Upper lobe of left lung (tissue), 6 donors: ENCODE measurements at regions not wholly inside any gene's neighbourhood (a gene's known extent, or its start where the extent isn't known, plus 50 kb on each side); places are given as distances from the start of the nearest gene placed in this dataset.

Experiments
- ATAC-seq, 2 donors: fragments of 200-7000 bp; cut with Tn5 transposase; one replicate each; pipeline ENCODE4 v1.9.1; 2022; ENCODE audit warnings: mild to moderate bottlenecking in 2 of 2, moderate library complexity in 2 of 2; ENCODE audit not compliant: low FRiP score in 2 of 2
- DNase-seq, 2 donors: peaks; one replicate each; pipeline ENCODE4 v3.0.0-alpha.2; 2019 to 2020
- H3K27ac ChIP-seq, 4 donors: fragments of 200-600 bp; sonication (generic); one replicate each; pipeline ENCODE4 v1.5.1; 2016 to 2019
- H3K27me3 ChIP-seq, 4 donors: fragments of 200-600 bp; sonication (generic); one replicate each; pipeline ENCODE4 v1.5.1; 2017 to 2019
- H3K36me3 ChIP-seq, 4 donors: fragments of 200-600 bp; sonication (generic); one replicate each; pipeline ENCODE4 v1.5.1; 2016 to 2019
- H3K4me1 ChIP-seq, 4 donors: fragments of 200-600 bp; sonication (generic); one replicate each; pipeline ENCODE4 v1.5.1; 2018 to 2019
- H3K4me3 ChIP-seq, 4 donors: fragments of 200-600 bp; sonication (generic); one replicate each; pipeline ENCODE4 v1.5.1; 2017 to 2019; ENCODE audit warnings: mild to moderate bottlenecking in 2 of 4, moderate library complexity in 1 of 4
- H3K9me3 ChIP-seq, 4 donors: fragments of 200-600 bp; sonication (generic); one replicate each; pipeline ENCODE4 v1.5.1; 2018 to 2019
- CTCF ChIP-seq, 6 experiments: fragments of 450-650 bp in 4 of 6; fragments of 200-600 bp in 2 of 6; sonication (generic) in 2 of 6; IDR thresholded peaks; one replicate each; pipeline ENCODE4 v1.5.1; 2016 to 2019; ENCODE audit warnings: antibody characterized with exemption in 6 of 6
- EP300 ChIP-seq, 4 donors: sonication (generic); formaldehyde crosslinking; IDR thresholded peaks; one replicate each; pipeline ENCODE4 v1.5.1; 2017; ENCODE audit warnings: antibody characterized with exemption in 4 of 4, control low read depth in 2 of 4
- POLR2A ChIP-seq, 4 donors: fragments of 450-650 bp; IDR thresholded peaks; one replicate each; pipeline ENCODE4 v1.5.1; 2016 to 2017; ENCODE audit warnings: antibody characterized with exemption in 4 of 4, mild to moderate bottlenecking in 2 of 4
- POLR2AphosphoS5 ChIP-seq, 2 donors: sonication (generic); formaldehyde crosslinking; IDR thresholded peaks; one replicate each; pipeline ENCODE4 v1.5.1; 2017; ENCODE audit warnings: antibody characterized with exemption in 2 of 2
- WGBS, 2 donors: methylation state at CpG; one replicate each; pipeline ENCODE4 v1.1.5; 2017 to 2018; 5-methylcytosine and 5-hydroxymethylcytosine counted together
- donor health status: DM: no; HTN: no; CAD: no; lungs with moderate emphysema.
- donor health status: DM: no; HTN: yes; CAD: no; lungs with severe emphysema.

GRCh38 chr12:59077153-59077552 lies 156.8 kb upstream of the LRIG3 start:
- Histone ChIP-seq H3K4me1 (peaks cover 0 to 18% (median 3%) of the 10 kb centered on the region in 4 donors), H3K36me3 (no peaks in the 10 kb centered on the region), H3K27ac (peak overlapping the region in 1 of 4 donors; percentile 11), H3K9me3 (no peaks in the 10 kb centered on the region), H3K4me3 (no peak overlapping the region), H3K27me3 (no peaks in the 10 kb centered on the region)
- ATAC-seq: no peak
- TF ChIP-seq POLR2AphosphoS5 (IDR thresholded peaks at IDR 0.05) (no peak), CTCF (IDR thresholded peaks at IDR 0.05) (no peak), POLR2A (IDR thresholded peaks at IDR 0.05) (no peak), EP300 (IDR thresholded peaks at IDR 0.05) (no peak)
- DNase-seq: no peak
- WGBS, 2 donors: 52 to 72% methylated on average over 3 of the region's 3 CpGs

GRCh38 chr12:59076622-59077021 lies 156.3 kb upstream of the LRIG3 start:
- 72 to 75% methylated on average over 1 of the region's 1 CpG for WGBS, 2 donors
- H3K27me3 ChIP-seq: no peaks in the 10 kb centered on the region
- no peak overlapping the region for H3K27ac ChIP-seq
- peaks cover 0 to 18% (median 3%) of the 10 kb centered on the region in 4 donors for H3K4me1 ChIP-seq
- no peaks in the 10 kb centered on the region for H3K36me3 ChIP-seq
- ATAC-seq (no peak), DNase-seq (no peak)
- H3K9me3 ChIP-seq: no peaks in the 10 kb centered on the region
- no peak for TF ChIP-seq POLR2AphosphoS5 (IDR thresholded peaks at IDR 0.05)
- no peak overlapping the region for H3K4me3 ChIP-seq

GRCh38 chr12:59075968-59076490 lies 155.7 kb upstream of the LRIG3 start:
- Histone ChIP-seq H3K27ac (no peak overlapping the region), H3K4me1 (peaks cover 0 to 18% (median 3%) of the 10 kb centered on the region in 4 donors), H3K9me3 (no peaks in the 10 kb centered on the region), H3K36me3 (no peaks in the 10 kb centered on the region), H3K4me3 (no peak overlapping the region), H3K27me3 (no peaks in the 10 kb centered on the region)
- DNase-seq (no peak), ATAC-seq (no peak)
- 91 to 96% methylated on average over 4 of the region's 4 CpGs for WGBS, 2 donors
- TF ChIP-seq EP300 (IDR thresholded peaks at IDR 0.05) (no peak), CTCF (IDR thresholded peaks at IDR 0.05) (peak in 1 of 6 experiments; percentile 7), POLR2A (IDR thresholded peaks at IDR 0.05) (no peak), POLR2AphosphoS5 (IDR thresholded peaks at IDR 0.05) (no peak)

GRCh38 chr12:59075141-59075540 lies 154.8 kb upstream of the LRIG3 start:
- H3K36me3 ChIP-seq: no peaks in the 10 kb centered on the region
- ATAC-seq (no peak), DNase-seq (no peak)
- no peaks in the 10 kb centered on the region for H3K27me3 ChIP-seq
- 61 to 73% methylated on average over 3 of the region's 3 CpGs for WGBS, 2 donors
- H3K9me3 ChIP-seq: no peaks in the 10 kb centered on the region
- peaks cover 0 to 16% (median 5%) of the 10 kb centered on the region in 4 donors for H3K4me1 ChIP-seq
- no peak overlapping the region for H3K27ac ChIP-seq
- TF ChIP-seq CTCF (IDR thresholded peaks at IDR 0.05): no peak
- TF ChIP-seq EP300 (IDR thresholded peaks at IDR 0.05): no peak
- no peak for TF ChIP-seq POLR2AphosphoS5 (IDR thresholded peaks at IDR 0.05)
- TF ChIP-seq POLR2A (IDR thresholded peaks at IDR 0.05): no peak
- no peak overlapping the region for H3K4me3 ChIP-seq

GRCh38 chr12:59070322-59070933 lies 150.1 kb upstream of the LRIG3 start:
- no peak for TF ChIP-seq POLR2AphosphoS5 (IDR thresholded peaks at IDR 0.05)
- TF ChIP-seq EP300 (IDR thresholded peaks at IDR 0.05): no peak
- TF ChIP-seq POLR2A (IDR thresholded peaks at IDR 0.05): no peak
- TF ChIP-seq CTCF (IDR thresholded peaks at IDR 0.05): no peak
- Histone ChIP-seq H3K27ac (no peak overlapping the region), H3K4me1 (peaks cover 0 to 5% (median 0%) of the 10 kb centered on the region in 4 donors), H3K9me3 (no peaks in the 10 kb centered on the region), H3K36me3 (no peaks in the 10 kb centered on the region), H3K27me3 (no peaks in the 10 kb centered on the region), H3K4me3 (no peak overlapping the region)
- ATAC-seq: no peak
- DNase-seq: no peak
- WGBS, 2 donors: 33 to 41% methylated on average over 3 of the region's 3 CpGs
